ENCODE measurements at regions not wholly inside any gene's neighbourhood (a gene's known extent, or its start where the extent isn't known, plus 50 kb on each side); places are given as distances from the start of the nearest gene placed in this dataset.

GRCh38 chr4:176444741-176445140, 125.0 kb downstream of the SPCS3 start:
- TF ChIP-seq PBX3 (CRISPR knock-in tag; IDR thresholded peaks at IDR 0.05; ENCODE audit: borderline replicate concordance) (no peak), ZFP36 (IDR thresholded peaks at IDR 0.05; ENCODE audit: borderline replicate concordance, low read depth, low read length, partially characterized antibody) (no peak), POLR2AphosphoS5 (IDR thresholded peaks at IDR 0.05; ENCODE audit: low read depth, low read length) (no peak), SRF (IDR thresholded peaks at IDR 0.05; ENCODE audit: low read depth, low read length) (no peak), CTCF (CRISPR knock-in tag; IDR thresholded peaks at IDR 0.05) (no peak), CREBL2 (CRISPR knock-in tag; IDR thresholded peaks at IDR 0.05; ENCODE audit: borderline replicate concordance) (no peak), IRF2 (CRISPR knock-in tag; IDR thresholded peaks at IDR 0.05) (no peak), ZFP91 (CRISPR knock-in tag; IDR thresholded peaks at IDR 0.05; ENCODE audit: borderline replicate concordance) (no peak), HIVEP1 (CRISPR knock-in tag; IDR thresholded peaks at IDR 0.05) (no peak), AGO2 (optimal IDR thresholded peaks at IDR 0.05; ENCODE audit: low read depth, low read length) (no peak), RARG (CRISPR knock-in tag; IDR thresholded peaks at IDR 0.05; ENCODE audit: low read depth) (no peak), ZNF777 (CRISPR knock-in tag; IDR thresholded peaks at IDR 0.05) (no peak), RAD21 (CRISPR knock-in tag; IDR thresholded peaks at IDR 0.05) (no peak), BRF2 (CRISPR knock-in tag; IDR thresholded peaks at IDR 0.05) (no peak)
